Natural killer cell (primary cell): ENCODE measurements at regions not wholly inside any gene's neighbourhood (a gene's known extent, or its start where the extent isn't known, plus 50 kb on each side); places are given as distances from the start of the nearest gene placed in this dataset.

Experiments
- ATAC-seq, 3 donors: fragments of 150-1000 bp in 2 of 3; fragments of 200-7000 bp in 1 of 3; cut with Tn5 transposase; 1 replicate in 1 of 3; 2 replicates in 2 of 3; pipeline ENCODE4 v1.10.0; 2021; ENCODE audit warnings: mild to moderate bottlenecking in 2 of 3, moderate library complexity in 2 of 3
- DNase-seq, 2 donors: peaks; one replicate each; pipeline versions ENCODE4 v3.0.0 to v3.0.0-alpha.2; 2013 to 2021; ENCODE audit warnings: mixed read lengths in 1 of 2
- H3K27ac ChIP-seq: one replicate; pipeline ENCODE4 v1.5.1; 2013; ENCODE audit warnings: mild to moderate bottlenecking, low read length
- H3K27me3 ChIP-seq: one replicate; pipeline ENCODE4 v1.6.1; 2013; ENCODE audit warnings: low read length; ENCODE audit not compliant: control insufficient read depth, insufficient read depth
- H3K36me3 ChIP-seq: one replicate; pipeline ENCODE4 v1.6.1; 2013; ENCODE audit warnings: low read length; ENCODE audit not compliant: control insufficient read depth, insufficient read depth
- H3K4me1 ChIP-seq: one replicate; pipeline ENCODE4 v1.6.1; 2013; ENCODE audit warnings: low read length; ENCODE audit not compliant: control insufficient read depth, insufficient read depth
- H3K4me3 ChIP-seq: one replicate; pipeline ENCODE4 v1.5.1; 2013; ENCODE audit warnings: low read length
- H3K9me3 ChIP-seq: one replicate; pipeline ENCODE4 v1.6.1; 2013; ENCODE audit warnings: low read length; ENCODE audit not compliant: control insufficient read depth, insufficient read depth
- H3K27ac Mint-ChIP-seq, 2 donors: one replicate each; pipeline ENCODE4 v1.8.0; 2022; ENCODE audit warnings: mild to moderate bottlenecking in 2 of 2, mixed read lengths in 2 of 2, moderate library complexity in 1 of 2
- H3K27me3 Mint-ChIP-seq, 2 donors: one replicate each; pipeline ENCODE4 v1.8.0; 2022; ENCODE audit warnings: low read depth in 2 of 2, mixed read lengths in 2 of 2
- H3K36me3 Mint-ChIP-seq: one replicate; pipeline ENCODE4 v1.8.0; 2022; ENCODE audit warnings: mixed read lengths
- H3K4me1 Mint-ChIP-seq, 2 donors: one replicate each; pipeline ENCODE4 v1.8.0; 2022; ENCODE audit warnings: mixed read lengths in 2 of 2
- H3K4me3 Mint-ChIP-seq: one replicate; pipeline ENCODE4 v1.8.0; 2022; ENCODE audit warnings: mild to moderate bottlenecking, moderate library complexity, mixed read lengths
- H3K9me3 Mint-ChIP-seq, 2 donors: one replicate each; pipeline ENCODE4 v1.8.0; 2022; ENCODE audit warnings: mixed read lengths in 2 of 2
- CTCF ChIP-seq: fragments of 200-600 bp; IDR thresholded peaks from one replicate; pipeline ENCODE4 v1.8.0; 2022; ENCODE audit warnings: antibody characterized with exemption
- WGBS: methylation state at CpG from one replicate; pipeline ENCODE4 v1.1.7; 2013; ENCODE audit warnings: missing lambda C conversion rate; ENCODE audit not compliant: insufficient coverage; 5-methylcytosine and 5-hydroxymethylcytosine counted together
- intact Hi-C: fragments of 100-400 bp; cut with micrococcal nuclease; formaldehyde crosslinking; loops from one replicate; pipeline ENCODE4 v1.14.2; 2022

GRCh38 chr21:34000375-34000774 lies 73.0 kb upstream of the MRPS6 start:
- no peaks in the 10 kb centered on the region for H3K27me3 Mint-ChIP-seq
- H3K27ac Mint-ChIP-seq: no peak overlapping the region
- peaks cover 0 to 2% of the 10 kb centered on the region in 2 donors for H3K9me3 Mint-ChIP-seq
- Histone ChIP-seq H3K4me1 (peaks cover 9% of the 10 kb centered on the region), H3K9me3 (no peaks in the 10 kb centered on the region), H3K36me3 (no peaks in the 10 kb centered on the region), H3K27me3 (no peaks in the 10 kb centered on the region), H3K4me3 (no peak overlapping the region), H3K27ac (no peak overlapping the region)
- ATAC-seq: no peak
- intact Hi-C loops: no loop called here
- H3K4me3 Mint-ChIP-seq: no peak overlapping the region
- no peak for DNase-seq
- H3K4me1 Mint-ChIP-seq: peaks cover 12 to 30% of the 10 kb centered on the region in 2 donors
- H3K36me3 Mint-ChIP-seq: peaks cover 8% of the 10 kb centered on the region
- WGBS: 96% methylated on average over 4 of the region's 4 CpGs
- TF ChIP-seq CTCF: no peak

- peak in 1 of 3 donors; percentile 70 for ATAC-seq
- Histone ChIP-seq H3K36me3 (no peaks in the 10 kb centered on the region), H3K4me1 (peaks cover 12% of the 10 kb centered on the region), H3K27me3 (no peaks in the 10 kb centered on the region), H3K9me3 (no peaks in the 10 kb centered on the region), H3K4me3 (no peak overlapping the region), H3K27ac (no peak overlapping the region)
- intact Hi-C loops: no loop called here
- no peaks in the 10 kb centered on the region for H3K27me3 Mint-ChIP-seq
- H3K27ac Mint-ChIP-seq: peak overlapping the region in 1 of 2 donors; percentile 22
- peaks cover 0 to 2% of the 10 kb centered on the region in 2 donors for H3K9me3 Mint-ChIP-seq
- no peak for DNase-seq
- peaks cover 8% of the 10 kb centered on the region for H3K36me3 Mint-ChIP-seq
- peaks cover 18 to 35% of the 10 kb centered on the region in 2 donors for H3K4me1 Mint-ChIP-seq
- TF ChIP-seq CTCF: no peak
- H3K4me3 Mint-ChIP-seq: no peak overlapping the region
- WGBS: 92% methylated on average over 7 of the region's 8 CpGs
Measured at GRCh38 chr21:33998809-33999208, 74.6 kb upstream of the MRPS6 start.

GRCh38 chr21:33998402-33998801 lies 75.0 kb upstream of the MRPS6 start:
- DNase-seq: peak in 1 of 2 donors; percentile 40

More at GRCh38 chr21:33998402-33998801, 75.0 kb upstream of the MRPS6 start:
- no peak for TF ChIP-seq CTCF
- Histone ChIP-seq H3K36me3 (no peaks in the 10 kb centered on the region), H3K27me3 (no peaks in the 10 kb centered on the region), H3K4me3 (no peak overlapping the region), H3K9me3 (no peaks in the 10 kb centered on the region), H3K4me1 (peaks cover 16% of the 10 kb centered on the region), H3K27ac (no peak overlapping the region)
- no peaks in the 10 kb centered on the region for H3K27me3 Mint-ChIP-seq
- H3K4me3 Mint-ChIP-seq: no peak overlapping the region
- peaks cover 22 to 39% of the 10 kb centered on the region in 2 donors for H3K4me1 Mint-ChIP-seq
- 73% methylated on average over 1 of the region's 1 CpG for WGBS
- peak in 1 of 3 donors; percentile 55 for ATAC-seq
- intact Hi-C loops: no loop called here
- peaks cover 0 to 2% of the 10 kb centered on the region in 2 donors for H3K9me3 Mint-ChIP-seq
- peak overlapping the region in 1 of 2 donors; percentile 22 for H3K27ac Mint-ChIP-seq
- peaks cover 8% of the 10 kb centered on the region for H3K36me3 Mint-ChIP-seq
